ENCODE measurements at regions not wholly inside any gene's neighbourhood (a gene's known extent, or its start where the extent isn't known, plus 50 kb on each side); places are given as distances from the start of the nearest gene placed in this dataset.
"Not testable (repeated sequence)": the region's sequence is repeated elsewhere in the genome, so short reads cannot be mapped to it uniquely, and the experiment has no call there.

- no peaks in the 10 kb centered on the region for H3K9me3 ChIP-seq (replicated peaks; ENCODE audit: low read length)
- H3K4me3 ChIP-seq (ENCODE audit: low read length) = no peak overlapping the region
- H3K4me1 ChIP-seq (ENCODE audit: control insufficient read depth, insufficient read depth, low read length) = no peaks in the 10 kb centered on the region
- no peak overlapping the region for H3K4me2 ChIP-seq (ENCODE audit: low read length)
- H3K9ac ChIP-seq (ENCODE audit: low read depth, low read length) = no peak overlapping the region
- no peaks in the 10 kb centered on the region for H3K36me3 ChIP-seq (ENCODE audit: insufficient read depth, low read length)
- peaks cover 7% of the 10 kb centered on the region for H3K27me3 ChIP-seq (ENCODE audit: control insufficient read depth, insufficient read depth, low read length)
Measured at GRCh38 chr9:1917396-1917935, 97.7 kb upstream of the SMARCA2 start.

DNA sequence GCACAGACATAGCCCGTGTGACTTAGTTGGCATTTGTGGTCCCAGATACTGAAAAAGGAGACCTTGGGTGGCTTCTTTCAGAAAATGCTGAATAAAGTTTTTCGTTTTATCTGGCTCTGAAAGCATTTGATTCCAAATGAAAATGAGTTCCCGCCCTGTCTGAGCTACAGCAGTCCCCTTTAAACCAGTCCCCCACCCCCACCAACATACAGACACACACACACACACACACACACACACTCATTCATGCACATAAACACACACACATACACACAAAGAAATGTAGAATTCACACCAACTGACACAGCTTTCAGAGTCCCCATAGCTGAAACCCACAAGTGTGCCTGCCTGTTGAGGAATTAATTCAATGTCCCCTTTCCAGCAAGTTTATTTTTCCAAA is 97.0 kb upstream of the SMARCA2 start:
- Histone ChIP-seq H3K27me3 (ENCODE audit: control insufficient read depth, insufficient read depth, low read length) (peaks cover 7% of the 10 kb centered on the region), H3K4me3 (ENCODE audit: low read length) (no peak overlapping the region), H3K9ac (ENCODE audit: low read depth, low read length) (no peak overlapping the region), H3K4me1 (ENCODE audit: control insufficient read depth, insufficient read depth, low read length) (no peaks in the 10 kb centered on the region), H3K4me2 (ENCODE audit: low read length) (no peak overlapping the region), H3K9me3 (replicated peaks; ENCODE audit: low read length) (no peaks in the 10 kb centered on the region), H3K36me3 (ENCODE audit: insufficient read depth, low read length) (no peaks in the 10 kb centered on the region)

DNA sequence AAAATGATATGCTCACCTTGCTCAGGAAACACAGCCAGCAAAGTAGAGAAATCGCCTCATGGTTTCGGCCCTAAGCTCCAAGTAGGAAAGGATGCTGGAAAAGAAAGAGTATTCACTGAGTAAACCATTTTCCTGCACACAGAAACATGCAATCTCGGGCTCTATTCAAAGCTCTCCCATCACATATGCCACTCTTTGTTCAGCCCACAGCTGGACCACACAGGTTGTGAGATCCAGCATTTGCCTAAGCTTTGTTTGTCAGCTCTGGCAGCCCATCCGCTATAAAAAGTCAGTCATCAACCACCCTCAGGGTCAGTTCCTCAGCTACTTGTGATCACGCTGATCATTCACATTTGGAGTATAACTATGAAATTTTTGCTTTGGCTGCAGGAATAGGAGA is 96.5 kb upstream of the SMARCA2 start:
- H3K4me1 ChIP-seq (ENCODE audit: control insufficient read depth, insufficient read depth, low read length) = no peaks in the 10 kb centered on the region
- no peaks in the 10 kb centered on the region for H3K36me3 ChIP-seq (ENCODE audit: insufficient read depth, low read length)
- no peak overlapping the region for H3K4me3 ChIP-seq (ENCODE audit: low read length)
- H3K4me2 ChIP-seq (ENCODE audit: low read length) = no peak overlapping the region
- H3K27me3 ChIP-seq (ENCODE audit: control insufficient read depth, insufficient read depth, low read length) = peaks cover 7% of the 10 kb centered on the region
- no peaks in the 10 kb centered on the region for H3K9me3 ChIP-seq (replicated peaks; ENCODE audit: low read length)
- no peak overlapping the region for H3K9ac ChIP-seq (ENCODE audit: low read depth, low read length)

- no peak overlapping the region for H3K4me3 ChIP-seq (ENCODE audit: low read length)
- H3K36me3 ChIP-seq (ENCODE audit: insufficient read depth, low read length) = no peaks in the 10 kb centered on the region
- H3K4me2 ChIP-seq (ENCODE audit: low read length) = no peak overlapping the region
- H3K9me3 ChIP-seq (replicated peaks; ENCODE audit: low read length) = no peaks in the 10 kb centered on the region
- H3K9ac ChIP-seq (ENCODE audit: low read depth, low read length) = no peak overlapping the region
- no peaks in the 10 kb centered on the region for H3K4me1 ChIP-seq (ENCODE audit: control insufficient read depth, insufficient read depth, low read length)
- peaks cover 7% of the 10 kb centered on the region for H3K27me3 ChIP-seq (ENCODE audit: control insufficient read depth, insufficient read depth, low read length)
Measured at GRCh38 chr9:1919229-1919628, 95.9 kb upstream of the SMARCA2 start.

DNA sequence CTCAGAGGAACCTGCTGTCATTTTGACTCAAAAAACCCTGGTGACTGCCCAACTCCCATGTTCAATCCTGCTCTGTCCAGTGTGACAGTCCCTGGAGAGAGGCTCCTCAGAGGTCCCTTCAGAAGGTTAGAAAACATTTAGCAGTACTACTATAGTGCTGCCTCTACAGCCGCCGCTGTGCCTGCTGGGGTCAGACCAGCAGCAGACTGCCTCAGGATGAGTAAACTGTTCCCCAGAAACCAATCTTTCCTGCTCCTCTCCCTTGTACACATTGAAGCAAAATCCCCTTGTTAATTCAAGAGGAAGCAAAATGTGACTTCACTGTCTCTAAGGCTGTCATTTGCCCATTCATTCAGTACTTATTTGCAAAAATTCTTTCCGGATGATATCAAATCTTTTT is 94.8 kb upstream of the SMARCA2 start:
- H3K36me3 ChIP-seq (ENCODE audit: insufficient read depth, low read length) = no peaks in the 10 kb centered on the region
- H3K4me1 ChIP-seq (ENCODE audit: control insufficient read depth, insufficient read depth, low read length) = no peaks in the 10 kb centered on the region
- no peak overlapping the region for H3K4me3 ChIP-seq (ENCODE audit: low read length)
- H3K27me3 ChIP-seq (ENCODE audit: control insufficient read depth, insufficient read depth, low read length) = peaks cover 7% of the 10 kb centered on the region
- H3K9ac ChIP-seq (ENCODE audit: low read depth, low read length) = no peak overlapping the region
- H3K4me2 ChIP-seq (ENCODE audit: low read length) = no peak overlapping the region
- no peaks in the 10 kb centered on the region for H3K9me3 ChIP-seq (replicated peaks; ENCODE audit: low read length)

DNA sequence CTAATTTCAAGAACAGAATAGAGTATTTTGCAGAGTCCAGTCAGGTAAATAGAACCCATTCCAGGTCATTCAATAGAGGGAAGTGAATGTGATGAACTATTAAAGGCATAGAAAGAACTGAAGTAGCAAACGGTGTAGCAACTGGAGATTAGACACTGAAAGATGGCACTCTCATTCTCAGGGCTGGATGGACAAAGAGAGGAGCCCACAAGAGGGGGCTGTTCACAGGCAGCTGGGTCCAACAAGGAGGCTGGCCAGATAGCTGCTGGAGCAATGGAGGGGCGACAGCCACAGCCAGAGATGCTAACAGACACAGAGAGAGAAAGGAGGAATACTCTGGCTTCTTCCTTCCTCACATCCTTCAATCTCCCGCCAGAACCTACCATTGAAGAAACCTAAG is 93.1 kb upstream of the SMARCA2 start:
- no peaks in the 10 kb centered on the region for H3K4me1 ChIP-seq (ENCODE audit: control insufficient read depth, insufficient read depth, low read length)
- H3K9ac ChIP-seq (ENCODE audit: low read depth, low read length) = no peak overlapping the region
- H3K9me3 ChIP-seq (replicated peaks; ENCODE audit: low read length) = no peaks in the 10 kb centered on the region
- no peak overlapping the region for H3K4me2 ChIP-seq (ENCODE audit: low read length)
- peaks cover 7% of the 10 kb centered on the region for H3K27me3 ChIP-seq (ENCODE audit: control insufficient read depth, insufficient read depth, low read length)
- H3K4me3 ChIP-seq (ENCODE audit: low read length) = no peak overlapping the region
- H3K36me3 ChIP-seq (ENCODE audit: insufficient read depth, low read length) = no peaks in the 10 kb centered on the region

DNA sequence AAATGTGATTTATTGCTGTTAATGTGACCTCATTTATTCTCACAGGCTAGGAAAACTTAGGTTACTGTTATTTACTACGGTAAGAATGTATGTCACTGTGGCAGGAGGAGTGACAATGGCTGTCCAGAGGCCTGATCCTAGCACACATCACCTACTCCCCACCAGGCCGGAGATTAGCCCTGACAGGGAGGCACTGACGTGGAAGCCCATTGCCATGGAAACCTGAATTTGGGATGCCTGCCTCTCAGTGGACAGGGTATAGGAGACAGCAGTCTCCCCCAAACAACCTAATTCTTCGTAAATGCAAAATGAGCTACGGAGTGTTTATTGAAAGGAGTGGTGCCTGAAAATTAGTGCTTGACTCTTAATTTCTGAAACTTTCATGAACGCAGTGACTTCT is 87.6 kb upstream of the SMARCA2 start:
- Histone ChIP-seq H3K4me1 (ENCODE audit: control insufficient read depth, insufficient read depth, low read length) (no peaks in the 10 kb centered on the region), H3K36me3 (ENCODE audit: insufficient read depth, low read length) (no peaks in the 10 kb centered on the region), H3K9me3 (replicated peaks; ENCODE audit: low read length) (no peaks in the 10 kb centered on the region), H3K4me2 (ENCODE audit: low read length) (no peak overlapping the region), H3K9ac (ENCODE audit: low read depth, low read length) (no peak overlapping the region), H3K27me3 (ENCODE audit: control insufficient read depth, insufficient read depth, low read length) (no peaks in the 10 kb centered on the region), H3K4me3 (ENCODE audit: low read length) (no peak overlapping the region)

GRCh38 chr9:1929134-1929533 is 86.0 kb upstream of the SMARCA2 start:
- no peak overlapping the region for H3K4me3 ChIP-seq (ENCODE audit: low read length)
- no peaks in the 10 kb centered on the region for H3K36me3 ChIP-seq (ENCODE audit: insufficient read depth, low read length)
- no peak overlapping the region for H3K4me2 ChIP-seq (ENCODE audit: low read length)

GRCh38 chr9:1929722-1930244 is 85.4 kb upstream of the SMARCA2 start:
- no peak overlapping the region for H3K4me2 ChIP-seq (ENCODE audit: low read length)

More at GRCh38 chr9:1929134-1929533, 86.0 kb upstream of the SMARCA2 start:
- no peak overlapping the region for H3K9ac ChIP-seq (ENCODE audit: low read depth, low read length)
- H3K27me3 ChIP-seq (ENCODE audit: control insufficient read depth, insufficient read depth, low read length) = no peaks in the 10 kb centered on the region
- no peaks in the 10 kb centered on the region for H3K4me1 ChIP-seq (ENCODE audit: control insufficient read depth, insufficient read depth, low read length)
- no peaks in the 10 kb centered on the region for H3K9me3 ChIP-seq (replicated peaks; ENCODE audit: low read length)

DNA sequence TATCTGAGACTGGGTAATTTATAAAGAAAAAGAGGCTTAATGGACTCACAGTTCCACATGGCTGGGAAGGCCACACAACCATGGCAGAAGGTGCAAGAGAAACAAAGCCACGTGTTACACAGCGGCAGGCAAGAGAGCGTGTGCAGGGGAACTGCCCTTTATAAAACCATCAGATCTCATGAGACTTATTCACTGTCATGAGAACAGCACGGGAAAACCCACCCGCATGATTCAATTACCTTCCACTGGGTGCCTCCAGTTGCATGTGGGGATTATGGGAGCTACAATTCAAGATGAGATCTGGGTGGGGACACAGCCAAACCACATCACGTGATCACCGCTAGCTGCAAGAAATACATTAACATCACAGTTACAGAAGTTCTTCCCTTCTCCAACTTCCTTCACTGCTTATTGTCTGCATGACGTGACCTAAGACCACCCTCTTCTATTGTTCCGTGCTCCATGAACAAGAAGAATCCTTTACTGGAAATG is 84.9 kb upstream of the SMARCA2 start:
- not testable (repeated sequence) for H3K9ac ChIP-seq (ENCODE audit: low read depth, low read length); H3K4me3 ChIP-seq (ENCODE audit: low read length); H3K27me3 ChIP-seq (ENCODE audit: control insufficient read depth, insufficient read depth, low read length); H3K9me3 ChIP-seq (replicated peaks; ENCODE audit: low read length); H3K4me2 ChIP-seq (ENCODE audit: low read length); H3K36me3 ChIP-seq (ENCODE audit: insufficient read depth, low read length); H3K4me1 ChIP-seq (ENCODE audit: control insufficient read depth, insufficient read depth, low read length)

More at GRCh38 chr9:1929722-1930244, 85.4 kb upstream of the SMARCA2 start:
- no peaks in the 10 kb centered on the region for H3K36me3 ChIP-seq (ENCODE audit: insufficient read depth, low read length)
- H3K4me1 ChIP-seq (ENCODE audit: control insufficient read depth, insufficient read depth, low read length) = no peaks in the 10 kb centered on the region
- H3K4me3 ChIP-seq (ENCODE audit: low read length) = no peak overlapping the region
- H3K27me3 ChIP-seq (ENCODE audit: control insufficient read depth, insufficient read depth, low read length) = no peaks in the 10 kb centered on the region
- no peak overlapping the region for H3K9ac ChIP-seq (ENCODE audit: low read depth, low read length)
- H3K9me3 ChIP-seq (replicated peaks; ENCODE audit: low read length) = no peaks in the 10 kb centered on the region

DNA sequence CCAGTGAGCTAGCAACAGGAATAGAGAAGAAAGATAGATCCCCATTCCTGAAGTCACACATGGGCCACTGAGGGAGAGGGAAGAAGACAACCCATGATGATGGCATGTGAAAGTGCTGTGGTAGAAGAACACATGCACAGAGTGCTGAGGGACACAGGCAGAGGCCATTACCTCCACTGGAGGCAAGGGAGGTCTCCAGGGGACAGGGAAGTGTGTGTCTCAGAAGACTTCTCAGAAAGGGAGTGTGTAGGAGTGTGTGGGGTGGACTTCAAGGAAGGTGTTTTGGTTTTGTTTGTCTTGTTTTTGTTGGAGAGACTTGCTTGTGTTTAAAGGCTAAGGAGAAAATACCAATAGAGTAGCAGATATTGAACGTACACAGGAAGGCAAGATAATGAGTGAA is 77.0 kb upstream of the SMARCA2 start:
- Histone ChIP-seq H3K4me3 (ENCODE audit: low read length) (no peak overlapping the region), H3K4me2 (ENCODE audit: low read length) (no peak overlapping the region), H3K9me3 (replicated peaks; ENCODE audit: low read length) (no peaks in the 10 kb centered on the region), H3K27me3 (ENCODE audit: control insufficient read depth, insufficient read depth, low read length) (peaks cover 5% of the 10 kb centered on the region), H3K4me1 (ENCODE audit: control insufficient read depth, insufficient read depth, low read length) (no peaks in the 10 kb centered on the region), H3K36me3 (ENCODE audit: insufficient read depth, low read length) (no peaks in the 10 kb centered on the region), H3K9ac (ENCODE audit: low read depth, low read length) (no peak overlapping the region)

DNA sequence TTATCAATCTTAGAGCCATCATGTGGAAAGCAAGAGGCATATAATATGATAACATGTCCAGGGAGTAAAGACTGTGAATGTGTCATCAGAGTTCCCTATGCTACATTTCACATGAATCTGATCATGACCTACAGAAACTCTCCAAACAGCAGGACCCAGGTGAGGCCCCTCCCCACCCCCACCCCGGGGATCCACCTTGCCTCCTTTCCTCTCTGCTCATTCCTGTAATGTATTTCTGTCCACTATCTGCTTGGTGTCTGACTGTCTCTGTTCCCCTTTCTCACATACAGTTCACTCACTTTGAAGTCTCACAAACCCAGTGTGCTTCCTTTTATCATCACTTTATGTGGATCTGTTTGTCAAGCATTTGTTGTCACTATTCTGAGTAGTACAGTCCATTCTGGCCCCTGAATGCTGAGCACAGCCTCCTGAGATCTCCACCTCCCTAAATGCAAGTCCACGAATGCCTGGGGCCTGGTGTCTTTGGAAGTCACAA is 76.4 kb upstream of the SMARCA2 start:
- Histone ChIP-seq H3K9ac (ENCODE audit: low read depth, low read length) (no peak overlapping the region), H3K27me3 (ENCODE audit: control insufficient read depth, insufficient read depth, low read length) (peaks cover 5% of the 10 kb centered on the region), H3K36me3 (ENCODE audit: insufficient read depth, low read length) (no peaks in the 10 kb centered on the region), H3K4me3 (ENCODE audit: low read length) (no peak overlapping the region), H3K9me3 (replicated peaks; ENCODE audit: low read length) (no peaks in the 10 kb centered on the region), H3K4me2 (ENCODE audit: low read length) (no peak overlapping the region), H3K4me1 (ENCODE audit: control insufficient read depth, insufficient read depth, low read length) (no peaks in the 10 kb centered on the region)
